Skeletal muscle satellite cell (primary cell): ENCODE measurements at regions not wholly inside any gene's neighbourhood (a gene's known extent, or its start where the extent isn't known, plus 50 kb on each side); places are given as distances from the start of the nearest gene placed in this dataset.
"Not testable (repeated sequence)": the region's sequence is repeated elsewhere in the genome, so short reads cannot be mapped to it uniquely, and the experiment has no call there.

Source experiments
- H3K27me3 ChIP-seq: 2 replicates; pipeline ENCODE4 v1.7.0; 2013; ENCODE audit warnings: low read length; ENCODE audit not compliant: control insufficient read depth, insufficient read depth
- H3K36me3 ChIP-seq: 2 replicates; pipeline ENCODE4 v1.7.0; 2013; ENCODE audit warnings: mild to moderate bottlenecking, control low read depth, low read length; ENCODE audit not compliant: insufficient read depth
- H3K4me1 ChIP-seq: 2 replicates; pipeline ENCODE4 v1.7.0; 2013; ENCODE audit warnings: low read length; ENCODE audit not compliant: control insufficient read depth, insufficient read depth
- H3K4me2 ChIP-seq: 2 replicates; pipeline ENCODE4 v1.7.0; 2013; ENCODE audit warnings: mild to moderate bottlenecking, low read length
- H3K4me3 ChIP-seq: 2 replicates; pipeline ENCODE4 v1.7.0; 2013; ENCODE audit warnings: low read length
- H3K9ac ChIP-seq: 2 replicates; pipeline ENCODE4 v1.7.0; 2013; ENCODE audit warnings: mild to moderate bottlenecking, low read depth, low read length, moderate library complexity
- H3K9me3 ChIP-seq: replicated peaks from 2 replicates; pipeline ENCODE4 v1.7.0; 2013; ENCODE audit warnings: mild to moderate bottlenecking, control low read depth, low read length

DNA sequence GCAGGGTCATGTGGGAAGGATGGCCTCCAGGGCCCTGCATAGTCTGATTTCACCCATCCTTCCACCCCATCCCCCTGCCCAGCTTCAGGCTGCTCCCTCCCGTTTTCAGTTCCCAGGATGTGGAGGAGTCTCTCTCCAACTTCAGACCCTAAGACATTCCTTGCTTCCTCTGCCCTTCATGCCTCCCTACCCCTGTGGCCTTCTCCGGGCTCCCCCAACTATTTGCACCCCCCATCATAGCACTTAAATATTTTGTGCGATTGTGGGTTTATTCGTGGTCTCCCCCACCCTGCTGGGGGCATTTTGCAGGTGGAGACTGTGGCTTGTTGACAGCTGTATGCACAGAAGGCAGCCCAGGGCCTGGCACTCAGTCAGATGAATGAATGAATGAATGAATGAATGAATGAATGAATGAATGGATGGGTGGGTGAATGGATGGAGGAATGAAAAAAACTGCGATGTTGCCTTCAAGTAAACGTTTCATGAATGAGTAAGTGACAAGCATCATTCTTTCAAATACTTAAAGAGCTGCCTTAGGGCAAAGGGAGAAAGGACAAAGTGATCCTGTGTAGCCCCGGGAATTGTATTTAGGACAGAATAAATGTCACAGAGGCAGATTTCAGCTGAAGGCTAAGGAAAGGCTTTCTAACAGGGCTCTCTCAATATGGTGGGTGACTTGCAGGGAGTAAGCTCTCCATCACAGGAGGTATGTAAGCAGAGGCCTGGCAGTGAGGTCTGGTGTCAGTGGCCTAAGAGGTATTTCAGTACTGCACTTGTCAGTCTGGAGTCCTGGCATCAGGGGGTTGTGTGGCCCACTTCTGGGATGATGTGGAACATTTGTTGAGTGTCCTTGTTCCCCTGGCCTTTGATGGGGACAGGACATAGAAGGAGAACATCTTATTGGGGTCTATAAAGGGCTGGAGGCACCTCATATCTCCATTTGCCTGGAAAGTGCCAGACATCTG is 156.4 kb downstream of the PTPRU start:
- Histone ChIP-seq H3K4me2 (no peak overlapping the region), H3K36me3 (no peaks in the 10 kb centered on the region), H3K27me3 (no peaks in the 10 kb centered on the region), H3K4me3 (no peak overlapping the region), H3K4me1 (no peaks in the 10 kb centered on the region), H3K9me3 (no peaks in the 10 kb centered on the region), H3K9ac (no peak overlapping the region)

DNA sequence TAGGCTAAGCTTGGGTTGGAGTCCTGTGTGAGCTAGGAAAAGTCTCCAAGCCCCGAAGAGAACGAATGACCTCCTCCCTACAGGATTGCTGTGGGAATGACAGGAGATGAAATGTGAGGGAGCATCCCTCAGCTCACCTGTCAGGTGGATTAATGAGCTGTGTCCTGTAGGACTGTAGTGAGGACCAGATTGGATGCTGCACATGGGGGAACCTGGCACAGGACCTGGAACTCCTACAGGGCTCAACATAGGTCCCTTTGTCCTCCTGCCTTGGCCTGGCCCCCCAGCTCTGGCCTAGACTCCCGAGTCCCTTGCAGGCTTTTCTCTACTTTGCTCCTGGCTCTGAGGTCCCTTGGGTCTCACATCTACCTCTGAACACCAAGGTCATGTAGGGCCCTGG is 155.7 kb downstream of the PTPRU start:
- Histone ChIP-seq H3K27me3 (no peaks in the 10 kb centered on the region), H3K4me3 (no peak overlapping the region), H3K4me1 (no peaks in the 10 kb centered on the region), H3K9me3 (no peaks in the 10 kb centered on the region), H3K4me2 (no peak overlapping the region), H3K36me3 (no peaks in the 10 kb centered on the region), H3K9ac (no peak overlapping the region)

GRCh38 chr1:29391362-29391880 is 155.1 kb downstream of the PTPRU start:
- H3K36me3 ChIP-seq = no peaks in the 10 kb centered on the region
- no peak overlapping the region for H3K4me2 ChIP-seq
- H3K27me3 ChIP-seq = no peaks in the 10 kb centered on the region
- H3K9me3 ChIP-seq = no peaks in the 10 kb centered on the region
- H3K4me3 ChIP-seq = no peak overlapping the region
- no peaks in the 10 kb centered on the region for H3K4me1 ChIP-seq
- H3K9ac ChIP-seq = no peak overlapping the region

DNA sequence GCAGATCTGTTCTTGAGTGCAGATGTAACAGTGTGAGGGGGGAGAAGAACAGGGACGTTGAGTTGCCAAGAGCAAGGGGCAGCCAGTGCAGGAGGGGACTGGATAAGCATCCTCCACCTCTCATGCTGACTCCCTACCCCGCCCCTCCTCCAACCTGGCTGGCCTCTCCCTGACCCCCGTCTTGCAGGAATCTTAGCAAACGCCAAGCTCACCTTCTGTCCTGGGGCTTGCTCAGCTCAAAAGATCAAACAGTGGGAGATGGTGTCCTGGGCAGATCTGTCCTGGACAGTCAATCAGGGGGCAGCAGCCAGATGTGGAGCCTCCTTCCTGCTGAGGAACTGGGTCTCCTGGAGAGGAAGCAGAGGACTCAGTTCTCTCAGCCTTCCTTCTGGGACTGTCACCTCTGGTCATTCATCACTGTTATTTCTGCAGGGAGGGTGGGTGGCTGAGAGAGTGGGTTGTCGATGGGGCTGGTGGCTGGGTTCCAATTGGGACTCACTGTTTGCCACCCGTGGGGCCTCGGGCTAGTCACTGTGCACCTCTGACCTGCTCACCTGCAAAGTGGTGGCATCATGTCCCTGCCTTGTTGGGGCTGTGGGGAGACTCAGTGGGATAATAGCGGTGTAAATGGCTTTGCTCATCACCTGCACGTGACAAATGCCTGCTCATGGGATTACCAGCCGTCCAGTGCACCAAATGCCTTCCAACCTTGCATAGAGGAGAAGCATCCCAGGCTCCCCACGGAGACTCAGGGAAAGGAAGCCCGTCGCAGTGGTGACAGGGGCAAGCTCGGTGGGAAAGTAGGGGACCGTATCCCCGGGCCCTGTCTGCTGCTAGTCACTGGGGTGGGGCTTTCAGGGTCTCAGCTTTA is 154.4 kb downstream of the PTPRU start:
- Histone ChIP-seq H3K4me2 (no peak overlapping the region), H3K36me3 (no peaks in the 10 kb centered on the region), H3K9ac (no peak overlapping the region), H3K27me3 (no peaks in the 10 kb centered on the region), H3K4me1 (no peaks in the 10 kb centered on the region), H3K9me3 (no peaks in the 10 kb centered on the region), H3K4me3 (no peak overlapping the region)

DNA sequence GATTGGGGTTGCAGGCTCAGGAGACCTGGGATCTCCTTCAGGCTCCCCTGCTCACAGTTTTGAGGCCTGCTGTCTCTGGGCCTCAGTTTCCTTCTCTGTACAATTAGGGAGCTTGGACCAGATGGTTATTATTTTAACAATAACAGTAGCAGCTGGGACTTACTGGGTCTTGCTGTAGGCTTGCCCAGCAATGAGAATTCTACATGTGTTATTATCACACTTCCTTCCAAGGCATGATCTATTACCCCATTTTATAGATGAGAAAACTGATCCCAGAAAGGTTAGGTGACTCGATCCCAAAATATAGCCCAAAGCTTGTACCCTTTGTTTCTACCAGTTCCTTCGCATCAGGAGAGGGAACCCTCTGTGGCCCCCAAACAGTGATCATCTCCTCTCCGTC is 153.8 kb downstream of the PTPRU start:
- Histone ChIP-seq H3K4me2 (no peak overlapping the region), H3K4me3 (no peak overlapping the region), H3K9ac (no peak overlapping the region), H3K4me1 (no peaks in the 10 kb centered on the region), H3K9me3 (no peaks in the 10 kb centered on the region), H3K36me3 (no peaks in the 10 kb centered on the region), H3K27me3 (no peaks in the 10 kb centered on the region)

- no peak overlapping the region for H3K4me2 ChIP-seq
- H3K36me3 ChIP-seq = no peaks in the 10 kb centered on the region
- H3K9me3 ChIP-seq = no peaks in the 10 kb centered on the region
- no peak overlapping the region for H3K4me3 ChIP-seq
- no peaks in the 10 kb centered on the region for H3K27me3 ChIP-seq
- no peak overlapping the region for H3K9ac ChIP-seq
- H3K4me1 ChIP-seq = no peaks in the 10 kb centered on the region
Observed at GRCh38 chr1:29389533-29390041, 153.3 kb downstream of the PTPRU start.

DNA sequence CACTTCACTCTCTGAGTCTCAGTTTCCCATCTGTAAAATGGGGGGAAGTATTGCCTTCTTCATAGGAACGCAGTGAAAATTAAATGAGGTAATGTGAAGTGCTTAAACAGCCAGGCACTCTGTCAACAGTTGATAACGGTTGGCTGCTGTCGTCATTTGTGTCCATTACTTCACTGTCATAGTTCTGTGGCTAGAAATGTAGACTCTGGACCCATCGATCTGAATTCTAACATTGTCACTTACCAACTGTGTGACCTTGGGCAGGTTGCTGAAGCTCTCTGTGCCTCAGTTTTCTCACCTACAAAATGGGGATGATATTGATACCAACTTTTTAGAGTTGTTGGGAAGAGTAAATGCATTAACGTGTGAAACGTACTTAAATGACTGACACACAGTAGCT is 152.6 kb downstream of the PTPRU start:
- H3K4me3 ChIP-seq = no peak overlapping the region
- no peaks in the 10 kb centered on the region for H3K27me3 ChIP-seq
- H3K36me3 ChIP-seq = no peaks in the 10 kb centered on the region
- no peak overlapping the region for H3K9ac ChIP-seq
- no peaks in the 10 kb centered on the region for H3K9me3 ChIP-seq
- H3K4me1 ChIP-seq = no peaks in the 10 kb centered on the region
- H3K4me2 ChIP-seq = no peak overlapping the region

DNA sequence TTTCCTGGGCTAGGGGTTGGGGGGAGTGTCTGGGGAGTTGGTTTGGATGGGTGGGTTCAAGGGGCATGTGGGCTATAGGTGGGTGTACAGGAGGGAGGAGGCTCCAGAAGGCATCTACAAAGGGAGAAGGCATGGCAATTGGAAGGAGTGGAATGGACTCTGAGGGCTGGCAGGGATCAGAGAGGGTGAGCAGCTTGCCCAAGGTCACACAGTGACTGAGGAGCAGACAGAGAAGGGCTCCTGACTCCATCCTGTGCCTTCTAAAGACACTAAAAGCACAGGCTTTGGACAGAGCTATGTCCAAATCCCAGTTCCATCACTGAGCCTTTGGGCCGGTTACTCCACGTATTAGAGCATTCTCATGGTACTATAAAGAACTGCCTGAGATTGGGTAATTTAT is 151.8 kb downstream of the PTPRU start:
- Histone ChIP-seq H3K4me1 (peaks cover 6% of the 10 kb centered on the region), H3K9me3 (no peaks in the 10 kb centered on the region), H3K4me3 (no peak overlapping the region), H3K27me3 (no peaks in the 10 kb centered on the region), H3K4me2 (no peak overlapping the region), H3K36me3 (no peaks in the 10 kb centered on the region), H3K9ac (no peak overlapping the region)

- Histone ChIP-seq H3K27me3 (no peaks in the 10 kb centered on the region), H3K36me3 (no peaks in the 10 kb centered on the region), H3K9ac (no peak overlapping the region), H3K4me3 (no peak overlapping the region), H3K9me3 (no peaks in the 10 kb centered on the region), H3K4me1 (peaks cover 6% of the 10 kb centered on the region), H3K4me2 (no peak overlapping the region)
Observed at GRCh38 chr1:29387210-29387609, 150.9 kb downstream of the PTPRU start.

DNA sequence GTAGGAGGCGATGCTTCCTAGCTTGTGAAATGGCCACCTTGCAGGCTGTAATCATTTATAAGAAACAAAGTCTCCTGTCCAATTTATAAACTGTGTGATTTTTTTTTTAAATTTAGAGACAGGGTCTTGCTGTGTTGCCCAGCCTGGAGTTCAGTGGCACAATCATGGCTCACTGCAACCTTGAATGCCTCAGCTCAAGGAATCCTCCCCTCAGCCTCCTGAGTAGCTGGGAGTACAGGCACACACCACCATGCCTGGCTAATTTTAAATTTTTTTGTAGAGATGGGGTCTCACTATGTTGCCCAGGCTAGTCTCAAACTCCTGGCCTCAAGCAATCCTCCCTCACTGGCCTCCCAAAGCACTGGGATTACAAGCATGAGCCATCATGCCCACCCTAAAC is 150.1 kb downstream of the PTPRU start:
- not testable (repeated sequence) for H3K9ac ChIP-seq, H3K27me3 ChIP-seq, H3K36me3 ChIP-seq, H3K9me3 ChIP-seq, H3K4me3 ChIP-seq, H3K4me2 ChIP-seq, H3K4me1 ChIP-seq

DNA sequence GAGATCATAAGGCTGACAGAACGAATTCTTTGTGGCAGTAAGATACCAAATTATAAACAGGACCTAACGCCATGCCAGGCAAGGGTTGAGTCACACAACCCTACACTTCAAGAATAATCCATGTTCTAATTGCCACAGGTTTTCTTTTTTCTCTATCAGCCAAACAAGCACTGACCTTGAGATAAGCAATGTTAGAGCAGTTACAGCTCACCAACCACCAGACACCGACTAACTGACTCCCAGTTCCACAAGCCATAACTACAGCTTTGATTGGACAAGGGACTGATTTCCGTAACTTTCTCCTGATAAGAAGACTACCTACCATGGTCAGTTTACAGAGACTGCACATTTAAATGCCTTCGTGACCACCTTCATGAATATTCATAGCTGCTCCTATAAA is 149.6 kb downstream of the PTPRU start:
- H3K9ac ChIP-seq = no peak overlapping the region
- H3K4me2 ChIP-seq = no peak overlapping the region
- H3K4me3 ChIP-seq = no peak overlapping the region
- no peaks in the 10 kb centered on the region for H3K36me3 ChIP-seq
- H3K9me3 ChIP-seq = no peaks in the 10 kb centered on the region
- no peaks in the 10 kb centered on the region for H3K27me3 ChIP-seq
- peaks cover 6% of the 10 kb centered on the region for H3K4me1 ChIP-seq
